ENCODE measurements at regions not wholly inside any gene's neighbourhood (a gene's known extent, or its start where the extent isn't known, plus 50 kb on each side); places are given as distances from the start of the nearest gene placed in this dataset.
"Not testable (repeated sequence)": the region's sequence is repeated elsewhere in the genome, so short reads cannot be mapped to it uniquely, and the experiment has no call there.

DNA sequence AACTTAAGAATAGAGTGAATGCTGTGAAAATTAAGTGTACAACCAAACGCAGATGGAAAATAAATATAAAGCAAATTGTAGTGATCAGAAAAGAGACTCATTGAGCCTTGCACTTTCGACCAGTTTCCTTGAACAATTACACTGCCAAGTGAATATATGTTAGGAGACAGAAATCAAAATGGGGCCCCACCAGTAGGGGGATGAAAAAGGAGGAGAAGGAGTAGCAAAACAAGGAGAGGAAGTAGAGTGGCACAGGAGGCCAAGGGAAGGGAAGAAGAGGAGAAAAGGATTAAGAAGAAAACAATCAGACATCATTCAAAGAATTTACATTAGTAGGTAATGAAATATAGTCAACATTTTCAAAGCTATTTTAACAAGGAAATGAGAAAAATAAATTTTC lies 1770.6 kb downstream of the PLA2G4A start:
- DNase-seq, result no peak
- Mint-ChIP-seq H3K36me3 (no peaks in the 10 kb centered on the region), H3K4me3 (no peak overlapping the region), H3K27me3 (no peaks in the 10 kb centered on the region), H3K27ac (no peak overlapping the region), H3K4me1 (no peaks in the 10 kb centered on the region), H3K9me3 (peaks cover 1% of the 10 kb centered on the region)

DNA sequence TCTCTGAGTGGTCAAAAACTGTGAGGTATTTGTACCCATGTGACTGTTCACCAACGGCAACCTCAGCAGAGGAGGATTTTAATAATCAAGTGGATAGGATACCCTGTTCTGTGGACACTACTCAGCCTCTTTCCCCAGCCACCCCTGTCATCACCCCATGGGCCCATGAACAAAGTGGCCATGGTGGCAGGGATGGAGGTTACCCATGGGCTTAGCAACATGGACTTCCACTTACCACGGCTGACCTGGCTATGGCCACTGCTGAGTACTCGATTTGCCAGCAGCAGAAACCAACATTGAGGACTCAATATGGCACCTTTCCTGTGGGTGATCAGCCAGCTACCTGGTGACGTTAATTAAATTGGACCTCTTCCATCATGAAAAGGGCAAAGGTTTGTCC lies 1782.7 kb downstream of the PLA2G4A start:
- Mint-ChIP-seq H3K4me1 (no peaks in the 10 kb centered on the region), H3K27me3 (no peaks in the 10 kb centered on the region), H3K27ac (no peak overlapping the region)

DNA sequence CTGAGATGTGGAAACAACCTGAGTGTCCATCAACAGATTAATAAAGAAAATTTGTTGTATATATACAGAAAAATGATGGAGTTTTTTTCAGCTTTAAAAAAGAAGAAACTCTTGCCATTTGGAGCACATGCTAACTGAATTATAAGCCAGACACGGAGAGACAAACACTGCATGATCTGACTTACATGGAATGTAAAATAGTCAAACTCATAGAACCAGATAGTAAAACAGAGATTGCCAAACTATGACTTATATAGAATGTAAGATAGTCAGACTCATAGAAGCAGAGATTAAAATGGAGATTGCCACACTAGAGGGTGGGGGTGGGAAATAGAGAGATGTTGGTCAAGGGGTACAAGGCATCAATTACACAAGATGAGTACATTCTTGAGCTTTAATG lies 1786.6 kb downstream of the PLA2G4A start:
- H3K27me3 Mint-ChIP-seq, result no peaks in the 10 kb centered on the region
- H3K36me3 Mint-ChIP-seq, result no peaks in the 10 kb centered on the region
- H3K4me3 Mint-ChIP-seq, result no peak overlapping the region
- DNase-seq, result no peak
- H3K4me1 Mint-ChIP-seq, result no peaks in the 10 kb centered on the region
- peaks cover 5% of the 10 kb centered on the region for H3K9me3 Mint-ChIP-seq
- no peak overlapping the region for H3K27ac Mint-ChIP-seq

More for the DNA sequence above, 1782.7 kb downstream of the PLA2G4A start:
- no peak for DNase-seq
- peaks cover 5% of the 10 kb centered on the region for H3K9me3 Mint-ChIP-seq
- H3K36me3 Mint-ChIP-seq, result no peaks in the 10 kb centered on the region
- no peak overlapping the region for H3K4me3 Mint-ChIP-seq

DNA sequence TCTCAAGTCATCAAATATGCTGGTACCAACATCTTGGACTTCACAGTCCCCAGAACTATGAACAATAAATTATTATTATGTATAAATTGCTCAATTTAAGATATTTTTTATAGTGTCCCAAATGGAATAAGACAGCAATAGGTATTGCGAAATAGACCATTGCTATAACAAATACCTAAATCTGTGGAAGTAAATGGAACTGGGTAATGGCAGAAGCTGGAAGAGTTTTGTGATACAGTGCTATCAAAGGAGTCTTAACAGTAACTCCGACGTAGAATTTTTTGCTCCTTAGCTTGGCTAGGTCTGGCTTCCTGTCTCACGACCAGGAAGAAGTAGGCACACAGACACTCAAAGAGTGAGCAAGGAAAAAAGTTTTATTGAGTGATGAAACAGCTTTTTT lies 1791.5 kb downstream of the PLA2G4A start:
- no peaks in the 10 kb centered on the region for H3K27me3 Mint-ChIP-seq
- no peaks in the 10 kb centered on the region for H3K36me3 Mint-ChIP-seq
- H3K4me1 Mint-ChIP-seq, result no peaks in the 10 kb centered on the region
- DNase-seq, result no peak
- H3K9me3 Mint-ChIP-seq, result peaks cover 3% of the 10 kb centered on the region
- H3K4me3 Mint-ChIP-seq, result no peak overlapping the region
- H3K27ac Mint-ChIP-seq, result no peak overlapping the region

DNA sequence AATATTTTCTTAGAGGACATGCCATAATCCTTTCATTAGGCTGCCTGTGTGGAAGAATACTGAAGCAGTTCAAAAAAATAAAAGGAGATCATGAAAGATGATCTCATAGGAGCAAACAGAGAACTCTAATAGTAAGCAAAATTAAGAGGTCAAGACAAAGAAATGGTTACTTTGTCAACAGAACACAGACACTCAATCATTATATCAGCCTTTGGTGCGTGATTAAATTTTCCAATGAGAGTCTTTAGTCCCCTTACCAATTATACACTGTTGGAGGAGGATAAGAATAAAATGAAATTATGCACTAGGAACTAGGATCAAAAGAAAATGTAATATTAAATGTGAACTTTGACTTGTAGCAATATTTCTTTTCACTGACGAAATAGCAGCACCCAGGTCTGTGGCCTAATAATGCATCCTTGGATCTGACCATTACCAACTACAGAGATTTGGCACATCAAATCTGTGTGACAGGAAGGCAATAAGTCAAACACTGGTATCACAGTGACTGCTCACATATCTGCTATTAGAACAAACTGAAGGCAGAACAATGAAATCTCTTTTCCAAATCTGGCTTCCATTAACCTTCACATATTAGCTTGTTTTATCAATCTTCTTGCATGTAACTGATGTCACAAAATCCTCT lies 1812.9 kb downstream of the PLA2G4A start:
- H3K9me3 Mint-ChIP-seq, result no peaks in the 10 kb centered on the region
- no peaks in the 10 kb centered on the region for H3K27me3 Mint-ChIP-seq
- no peak overlapping the region for H3K27ac Mint-ChIP-seq
- no peaks in the 10 kb centered on the region for H3K4me1 Mint-ChIP-seq
- H3K36me3 Mint-ChIP-seq, result no peaks in the 10 kb centered on the region
- H3K4me3 Mint-ChIP-seq, result no peak overlapping the region
- DNase-seq, result no peak

DNA sequence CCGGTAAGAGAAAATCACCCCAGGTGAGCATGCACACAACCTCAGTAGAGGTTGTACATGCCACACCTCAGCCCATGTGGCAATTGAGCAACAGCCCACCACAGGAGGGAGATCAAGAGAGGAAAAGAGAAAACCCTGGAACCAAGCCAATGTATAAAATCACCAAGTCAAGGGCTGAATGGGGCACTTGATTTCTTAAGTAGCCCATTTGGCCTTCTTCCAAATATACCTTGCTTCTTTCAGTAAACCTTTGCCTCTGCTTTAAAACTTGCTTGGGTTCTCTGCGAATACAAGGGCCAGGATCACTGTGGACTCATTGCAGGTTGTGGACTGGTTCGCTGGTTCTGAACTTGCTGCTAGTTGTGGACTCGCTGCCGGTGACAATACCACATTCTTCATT lies 1814.0 kb downstream of the PLA2G4A start:
- Mint-ChIP-seq H3K9me3 (no peaks in the 10 kb centered on the region), H3K4me3 (no peak overlapping the region), H3K4me1 (no peaks in the 10 kb centered on the region), H3K36me3 (no peaks in the 10 kb centered on the region), H3K27ac (no peak overlapping the region), H3K27me3 (no peaks in the 10 kb centered on the region)
- no peak for DNase-seq

DNA sequence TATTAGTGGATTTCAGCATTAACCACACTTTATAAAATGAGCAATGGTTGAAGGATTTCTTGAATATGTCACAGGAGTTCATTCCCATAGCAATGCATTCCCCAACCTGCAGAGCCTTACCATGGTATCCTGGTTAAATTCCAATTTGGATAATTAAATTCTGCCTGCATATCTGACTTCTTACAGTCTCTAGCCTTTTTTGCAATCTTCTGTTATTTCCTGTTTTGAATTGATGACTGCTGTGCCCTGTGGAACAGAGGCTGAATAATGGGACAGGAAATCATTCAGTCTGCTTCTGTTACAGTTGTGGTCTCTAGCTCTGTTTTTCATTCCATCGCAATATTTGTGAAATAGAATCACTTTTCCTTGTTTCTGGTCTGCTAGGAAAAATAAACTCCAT lies 1823.9 kb downstream of the PLA2G4A start:
- Mint-ChIP-seq H3K27ac (no peak overlapping the region), H3K4me3 (no peak overlapping the region), H3K27me3 (no peaks in the 10 kb centered on the region), H3K4me1 (no peaks in the 10 kb centered on the region), H3K36me3 (no peaks in the 10 kb centered on the region), H3K9me3 (peaks cover 4% of the 10 kb centered on the region)
- no peak for DNase-seq

DNA sequence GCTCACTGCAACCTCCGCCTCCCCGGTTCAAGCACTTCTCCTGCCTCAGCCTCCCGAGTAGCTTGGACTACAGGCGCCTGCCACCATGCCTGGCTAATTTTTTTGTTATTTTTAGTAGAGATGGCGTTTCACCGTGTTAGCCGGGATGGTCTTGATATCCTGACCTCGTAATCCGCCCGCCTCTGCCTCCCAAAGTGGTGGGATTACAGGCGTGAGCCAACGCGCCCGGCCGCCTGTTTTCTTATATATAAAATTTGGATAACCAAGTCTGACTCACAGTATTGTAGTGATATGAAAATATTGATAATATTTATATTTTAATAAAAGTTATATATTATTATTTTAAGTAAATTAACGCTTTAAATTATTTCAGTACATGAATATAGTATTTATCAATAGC lies 1821.7 kb downstream of the BRINP3 start:
- not testable (repeated sequence) for H3K9me3 Mint-ChIP-seq, H3K27me3 Mint-ChIP-seq, H3K4me3 Mint-ChIP-seq, DNase-seq, H3K27ac Mint-ChIP-seq, H3K36me3 Mint-ChIP-seq, H3K4me1 Mint-ChIP-seq

DNA sequence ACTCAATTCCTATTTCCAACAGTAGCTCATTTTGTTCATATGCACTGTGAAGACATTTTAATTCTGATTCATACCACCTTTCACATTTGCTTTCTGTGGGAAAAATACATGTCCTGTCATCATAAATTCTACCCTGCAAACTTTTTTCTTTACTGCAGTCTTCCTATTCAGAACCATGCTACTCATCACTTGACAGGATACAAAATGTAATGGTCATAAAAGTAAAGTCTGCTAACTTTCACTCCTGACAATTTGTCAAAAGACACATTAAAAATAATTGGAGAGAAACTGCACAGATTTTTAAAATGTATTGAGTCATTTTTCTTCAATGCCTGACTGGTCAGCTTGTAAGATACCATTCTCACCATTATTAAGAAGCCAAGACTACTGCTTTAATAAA lies 1817.1 kb downstream of the BRINP3 start:
- no peak for DNase-seq
- Mint-ChIP-seq H3K9me3 (no peaks in the 10 kb centered on the region), H3K27me3 (no peaks in the 10 kb centered on the region), H3K4me1 (no peaks in the 10 kb centered on the region), H3K4me3 (no peak overlapping the region), H3K36me3 (no peaks in the 10 kb centered on the region), H3K27ac (no peak overlapping the region)

DNA sequence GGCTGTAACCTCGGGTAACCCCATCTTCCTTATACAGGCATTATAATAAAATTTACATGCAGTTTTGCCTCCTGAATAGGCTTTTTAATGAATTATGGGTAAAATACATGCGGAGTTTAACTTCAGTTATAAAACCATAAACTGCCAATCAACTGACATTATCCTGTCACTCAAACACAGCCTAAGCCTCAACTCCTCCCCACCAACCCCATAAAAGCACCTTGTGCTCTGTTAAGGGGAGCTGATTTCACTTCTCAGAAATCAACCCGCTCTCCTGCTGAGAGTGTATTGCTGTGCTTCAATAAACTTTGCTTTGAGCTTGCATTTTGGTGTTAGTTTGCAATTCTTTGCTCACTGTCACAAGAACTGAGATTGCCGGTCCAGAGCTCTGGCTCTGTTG lies 1812.2 kb downstream of the BRINP3 start:
- Mint-ChIP-seq H3K9me3 (peaks cover 5% of the 10 kb centered on the region), H3K27me3 (no peaks in the 10 kb centered on the region), H3K27ac (no peak overlapping the region), H3K4me1 (no peaks in the 10 kb centered on the region), H3K36me3 (no peaks in the 10 kb centered on the region), H3K4me3 (no peak overlapping the region)
- DNase-seq, result no peak

DNA sequence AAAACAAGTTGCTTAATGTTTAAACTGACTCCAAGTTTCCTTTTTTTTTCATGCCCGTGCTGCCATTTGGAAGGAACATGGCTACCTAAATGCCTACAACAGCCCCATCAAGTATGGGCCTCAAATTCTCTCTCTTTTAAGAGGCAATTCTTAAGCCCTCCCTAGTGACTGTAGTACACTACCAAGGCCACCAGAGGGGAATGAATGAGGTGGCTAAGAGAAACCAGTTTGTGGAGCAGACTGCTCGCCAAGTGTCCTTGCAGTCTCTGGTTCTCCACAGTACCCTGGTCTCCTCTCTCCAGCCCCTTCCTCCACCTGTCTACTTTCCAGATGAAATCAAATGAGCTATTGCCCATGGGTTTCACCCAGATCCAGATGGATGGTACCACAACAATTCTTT lies 1809.6 kb downstream of the BRINP3 start:
- Mint-ChIP-seq H3K27ac (no peak overlapping the region), H3K4me1 (no peaks in the 10 kb centered on the region), H3K27me3 (no peaks in the 10 kb centered on the region), H3K9me3 (peaks cover 9% of the 10 kb centered on the region), H3K36me3 (no peaks in the 10 kb centered on the region), H3K4me3 (no peak overlapping the region)
- no peak for DNase-seq

DNA sequence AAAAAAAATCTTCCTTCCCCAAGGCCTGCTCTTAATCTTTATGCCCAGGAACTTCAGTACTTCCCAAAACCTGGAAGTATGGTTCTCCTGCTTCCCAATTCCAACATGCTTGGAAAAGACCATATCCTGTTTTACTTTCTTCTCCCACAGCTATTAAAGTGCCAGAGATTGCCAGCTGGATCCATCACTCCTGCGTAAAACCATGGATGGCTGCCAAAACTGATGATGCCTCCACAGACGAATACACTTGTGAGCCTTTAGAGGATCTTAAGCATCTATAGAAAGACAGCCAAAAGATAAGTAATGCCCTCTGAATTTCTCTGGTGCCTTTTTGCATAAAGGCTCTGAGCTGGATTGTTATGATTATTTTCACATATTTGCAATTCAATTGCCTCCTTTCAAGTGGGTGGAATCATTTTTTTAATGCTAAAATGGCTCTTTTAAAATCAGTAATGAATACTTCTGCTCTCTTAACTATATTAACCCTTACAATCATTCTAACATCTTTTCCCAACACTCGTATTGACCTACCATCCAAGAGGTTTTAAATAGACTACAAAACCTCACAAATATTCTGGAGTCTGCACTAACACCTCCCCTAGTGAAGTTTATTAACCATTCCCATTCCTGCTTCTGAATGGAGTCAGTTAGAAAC lies 1807.8 kb downstream of the BRINP3 start:
- no peak for DNase-seq
- Mint-ChIP-seq H3K27me3 (no peaks in the 10 kb centered on the region), H3K9me3 (peaks cover 9% of the 10 kb centered on the region), H3K27ac (no peak overlapping the region), H3K36me3 (no peaks in the 10 kb centered on the region), H3K4me1 (no peaks in the 10 kb centered on the region), H3K4me3 (no peak overlapping the region)

DNA sequence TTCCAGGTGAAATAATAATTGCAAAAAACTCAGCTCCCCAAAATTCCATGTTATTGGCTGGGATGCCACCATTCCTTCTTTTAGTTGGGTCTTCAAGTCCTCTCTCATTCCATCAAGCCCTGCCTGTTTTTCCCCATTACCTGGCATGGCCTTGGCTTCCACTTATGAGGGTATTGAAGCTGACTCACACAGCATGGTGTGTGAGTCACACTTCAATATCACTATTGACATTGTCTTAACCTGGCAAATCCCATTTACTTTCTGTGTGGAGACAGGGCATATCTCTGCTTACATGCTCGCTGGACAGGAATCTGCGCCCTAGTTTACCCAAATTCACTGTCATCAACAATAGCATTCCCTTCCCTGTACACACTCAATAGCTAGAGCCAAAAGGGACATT lies 1806.8 kb downstream of the BRINP3 start:
- no peak for DNase-seq
- Mint-ChIP-seq H3K4me3 (no peak overlapping the region), H3K36me3 (no peaks in the 10 kb centered on the region), H3K27me3 (no peaks in the 10 kb centered on the region), H3K4me1 (no peaks in the 10 kb centered on the region), H3K27ac (no peak overlapping the region), H3K9me3 (peaks cover 9% of the 10 kb centered on the region)

DNA sequence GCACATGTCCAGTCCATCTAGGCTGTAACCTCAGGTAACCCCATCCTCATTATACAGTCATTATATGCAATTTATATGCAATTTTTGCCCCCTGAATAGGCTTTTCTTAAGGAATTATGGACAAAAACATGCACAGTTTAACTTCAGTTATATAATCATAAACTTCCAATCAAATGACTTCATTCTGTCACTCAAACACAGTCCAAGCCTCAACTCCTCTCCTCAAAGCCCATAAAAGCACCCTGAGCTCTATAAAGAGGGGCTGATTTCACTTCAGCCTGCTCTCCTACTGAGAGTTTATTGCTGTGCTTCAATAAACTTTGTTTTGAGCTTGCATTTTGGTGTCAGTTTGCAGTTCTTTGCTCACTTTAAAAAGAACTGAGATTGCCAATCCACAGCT lies 1805.5 kb downstream of the BRINP3 start:
- Mint-ChIP-seq H3K27ac (no peak overlapping the region), H3K36me3 (no peaks in the 10 kb centered on the region), H3K4me1 (no peaks in the 10 kb centered on the region), H3K27me3 (no peaks in the 10 kb centered on the region), H3K4me3 (no peak overlapping the region), H3K9me3 (peaks cover 8% of the 10 kb centered on the region)
- no peak for DNase-seq

DNA sequence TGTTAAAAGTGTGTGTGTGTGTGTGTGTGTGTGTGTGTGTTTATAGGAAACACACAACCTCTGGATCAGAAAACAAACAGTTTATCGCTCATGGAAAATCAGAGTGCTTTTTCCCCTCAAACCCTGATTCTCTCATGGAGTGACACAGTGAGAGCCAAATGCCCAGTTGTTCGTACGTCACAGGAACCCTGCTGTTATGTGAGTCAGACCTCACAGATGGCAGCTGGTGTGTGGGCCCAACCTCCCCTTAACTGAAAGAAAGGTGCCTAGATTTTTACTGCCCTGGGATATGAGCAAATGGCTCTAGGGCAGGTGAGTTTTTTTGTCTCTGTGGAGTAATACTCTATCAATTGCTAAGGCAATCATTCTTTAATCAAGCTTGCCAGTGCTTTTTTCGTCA lies 1788.1 kb downstream of the BRINP3 start:
- Mint-ChIP-seq H3K9me3 (peaks cover 4% of the 10 kb centered on the region), H3K27ac (no peak overlapping the region), H3K27me3 (no peaks in the 10 kb centered on the region), H3K4me1 (no peaks in the 10 kb centered on the region), H3K4me3 (no peak overlapping the region), H3K36me3 (no peaks in the 10 kb centered on the region)
- no peak for DNase-seq

DNA sequence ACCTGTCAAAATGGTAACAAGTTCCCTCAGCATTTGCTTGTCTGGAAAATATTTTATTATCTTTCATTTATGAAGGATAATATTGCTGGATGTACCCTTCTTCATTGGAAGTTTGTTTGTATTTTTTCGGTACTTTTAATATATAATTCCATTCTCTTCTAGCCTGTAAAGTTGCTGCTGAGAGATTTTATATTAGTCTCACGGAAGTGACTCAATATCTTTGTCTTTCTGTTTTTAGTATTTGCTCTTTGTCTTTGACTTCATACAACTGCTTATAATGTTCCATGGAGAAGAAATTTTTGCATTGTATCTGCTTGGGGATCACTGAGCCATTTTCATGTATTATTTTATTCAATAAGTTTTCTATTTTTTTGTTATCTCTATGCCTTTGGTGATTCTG lies 1777.5 kb downstream of the BRINP3 start:
- H3K27ac Mint-ChIP-seq, result no peak overlapping the region
- peaks cover 15% of the 10 kb centered on the region for H3K9me3 Mint-ChIP-seq
- no peaks in the 10 kb centered on the region for H3K4me1 Mint-ChIP-seq
- DNase-seq, result no peak
- H3K27me3 Mint-ChIP-seq, result no peaks in the 10 kb centered on the region
- H3K4me3 Mint-ChIP-seq, result no peak overlapping the region
- no peaks in the 10 kb centered on the region for H3K36me3 Mint-ChIP-seq

All from activated naive CD8-positive, alpha-beta T cell treated with anti-CD3 and anti-CD28 coated beads for 36 hours (primary cell).